HCT116 (cell line): ENCODE measurements at regions not wholly inside any gene's neighbourhood (a gene's known extent, or its start where the extent isn't known, plus 50 kb on each side); places are given as distances from the start of the nearest gene placed in this dataset.

Source experiments
- ATAC-seq: fragments of 200-7000 bp; cut with Tn5 transposase; 2 replicates; pipeline ENCODE4 v1.9.1; 2020; ENCODE audit warnings: mild to moderate bottlenecking, moderate library complexity
- BruUV-seq: library from RNA; stranded (reverse); fragments of 400-500 nt; replicated peaks from 2 replicates; lab custom pipeline; 2021; lab: Mats Ljungman, UMichigan
- CTCF ChIA-PET: fragments of 300-600 bp; sonication (Branson Sonifier 250); formaldehyde crosslinking; loops from one replicate; lab custom pipeline; 2021; ENCODE audit warnings: antibody characterized with exemption; lab: Charles Lee
- POLR2A ChIA-PET: fragments of 300-600, 350-600 bp; sonication (Branson Sonifier 250); formaldehyde crosslinking; loops from one replicate; lab custom pipeline; 2021; ENCODE audit warnings: antibody characterized with exemption; lab: Charles Lee
- RAD21 ChIA-PET, 2 experiments: fragments of 300-600 bp; sonication (Branson Sonifier 250); formaldehyde crosslinking; loops; one replicate each; lab custom pipeline; 2023; ENCODE audit warnings: low total read pairs in 2 of 2; ENCODE audit not compliant: uncharacterized antibody in 2 of 2, unreplicated experiment in 2 of 2, low non-redundant PET in 1 of 2; lab: Charles Lee
- DNase-seq: peaks from one replicate; pipeline ENCODE4 v3.0.0-alpha.2; 2010; ENCODE audit warnings: low read depth, low spot score
- H2AFZ ChIP-seq: fragments of 200-600 bp; shearing (Covaris generic), sonication (generic); 2 replicates; pipeline ENCODE4 v1.6.1; 2017; ENCODE audit warnings: low read depth, mixed run types, mixed read lengths, antibody characterized with exemption, low read length; ENCODE audit not compliant: poor library complexity, severe bottlenecking
- H3K27ac ChIP-seq: 2 replicates; pipeline ENCODE4 v1.5.1; 2012; ENCODE audit warnings: low read depth, low read length
- H3K27me3 ChIP-seq: fragments of 200-600 bp; sonication (generic); 2 replicates; pipeline ENCODE4 v1.6.1; 2016; ENCODE audit warnings: mixed run types, low read length, mixed read lengths; ENCODE audit not compliant: insufficient read depth
- H3K36me3 ChIP-seq, 2 experiments: fragments of 200-500 bp in 1 of 2; fragments of 200-600 bp in 1 of 2; sonication (Bioruptor generic) in 1 of 2; sonication (generic) in 1 of 2; 2 replicates each; pipeline versions ENCODE4 v1.5.1 to v1.6.1; 2014 to 2016; ENCODE audit warnings: low read length in 2 of 2, inconsistent platforms in 1 of 2, mixed read lengths in 1 of 2, mixed run types in 1 of 2; ENCODE audit not compliant: insufficient read depth in 2 of 2, control insufficient read depth in 1 of 2
- H3K4me1 ChIP-seq, 2 experiments: fragments of 200-600 bp in 1 of 2; sonication (generic) in 1 of 2; 2 replicates each; pipeline versions ENCODE4 v1.5.1 to v1.6.1; 2012 to 2017; ENCODE audit warnings: low read length in 2 of 2, inconsistent platforms in 1 of 2, mild to moderate bottlenecking in 1 of 2, mixed read lengths in 1 of 2, mixed run types in 1 of 2, moderate library complexity in 1 of 2; ENCODE audit not compliant: insufficient read depth in 2 of 2, control insufficient read depth in 1 of 2
- H3K4me2 ChIP-seq: fragments of 200-600 bp; sonication (generic); 2 replicates; pipeline ENCODE4 v1.6.1; 2017; ENCODE audit warnings: mixed run types, low read length, mixed read lengths
- H3K4me3 ChIP-seq, 2 experiments: fragments of 200-600 bp in 1 of 2; sonication (generic) in 1 of 2; replicated peaks in 1 of 2; 2 replicates each; pipeline ENCODE4 v1.5.1; 2011 to 2016; ENCODE audit warnings: low read length in 2 of 2, control low read depth in 1 of 2, low read depth in 1 of 2, mild to moderate bottlenecking in 1 of 2, mixed read lengths in 1 of 2, mixed run types in 1 of 2
- H3K79me2 ChIP-seq: fragments of 200-600 bp; sonication (generic); 2 replicates; pipeline ENCODE4 v1.6.1; 2017; ENCODE audit warnings: mild to moderate bottlenecking, mixed run types, low read length, moderate library complexity, mixed read lengths; ENCODE audit not compliant: insufficient read depth
- H3K9ac ChIP-seq: fragments of 200-600 bp; sonication (generic); 2 replicates; pipeline ENCODE4 v1.6.1; 2016; ENCODE audit warnings: low read length, mixed read lengths
- H3K9me2 ChIP-seq: fragments of 200-600 bp; sonication (generic), shearing (Covaris generic); 2 replicates; pipeline ENCODE4 v1.6.1; 2017; ENCODE audit warnings: mixed run types, mild to moderate bottlenecking, moderate library complexity; ENCODE audit not compliant: insufficient read depth
- H3K9me3 ChIP-seq, 2 experiments: fragments of 200-500 bp in 1 of 2; fragments of 200-600 bp in 1 of 2; sonication (Bioruptor generic) in 1 of 2; sonication (generic) in 1 of 2; 2 replicates each; pipeline ENCODE4 v1.6.1; 2014 to 2017; ENCODE audit warnings: low read length in 2 of 2, mixed read lengths in 2 of 2, inconsistent platforms in 1 of 2, low read depth in 1 of 2, mild to moderate bottlenecking in 1 of 2, mixed run types in 1 of 2, moderate library complexity in 1 of 2; ENCODE audit not compliant: control insufficient read depth in 1 of 2, insufficient read depth in 1 of 2
- H4K20me1 ChIP-seq: fragments of 200-600 bp; sonication (generic), shearing (Covaris generic); 2 replicates; pipeline ENCODE4 v1.6.1; 2017; ENCODE audit warnings: mixed run types, mild to moderate bottlenecking, moderate library complexity; ENCODE audit not compliant: insufficient read depth
- CBX3 ChIP-seq: IDR thresholded peaks from 2 replicates; pipeline ENCODE4 v1.6.1; 2012; ENCODE audit warnings: low read depth
- CEBPB ChIP-seq: IDR thresholded peaks from 2 replicates; pipeline ENCODE4 v1.6.1; 2012; ENCODE audit warnings: low read depth
- ELF1 ChIP-seq: IDR thresholded peaks from 2 replicates; pipeline ENCODE4 v1.6.1; 2012; ENCODE audit warnings: low read depth, borderline replicate concordance
- EZH2 ChIP-seq: fragments of 200-600 bp; sonication (generic); IDR thresholded peaks from 2 replicates; pipeline ENCODE4 v1.6.1; 2017; ENCODE audit warnings: antibody characterized with exemption, mixed run types
- FOSL1 ChIP-seq: IDR thresholded peaks from 2 replicates; pipeline ENCODE4 v1.6.1; 2012; ENCODE audit warnings: low read depth
- JUND ChIP-seq: IDR thresholded peaks from 2 replicates; pipeline ENCODE4 v1.6.1; 2012
- POLR2AphosphoS5 ChIP-seq: IDR thresholded peaks from 2 replicates; pipeline ENCODE4 v1.6.1; 2011; ENCODE audit warnings: mild to moderate bottlenecking, low read depth, low read length, moderate library complexity
- RAD21 ChIP-seq: IDR thresholded peaks from 2 replicates; pipeline ENCODE4 v1.6.1; 2012; ENCODE audit warnings: low read depth, mild to moderate bottlenecking
- SIN3A ChIP-seq: IDR thresholded peaks from 2 replicates; pipeline ENCODE4 v1.6.1; 2012; ENCODE audit warnings: low read depth
- SP1 ChIP-seq: IDR thresholded peaks from 2 replicates; pipeline ENCODE4 v1.6.1; 2012; ENCODE audit warnings: low read depth
- SRF ChIP-seq: IDR thresholded peaks from 2 replicates; pipeline ENCODE4 v1.6.1; 2012; ENCODE audit warnings: low read depth
- TCF7L2 ChIP-seq: IDR thresholded peaks from 2 replicates; pipeline ENCODE4 v1.7.0; 2011; ENCODE audit warnings: borderline replicate concordance, inconsistent platforms; ENCODE audit not compliant: insufficient read depth, insufficient read length; ENCODE audit errors: extremely low read depth
- YY1 ChIP-seq: IDR thresholded peaks from 2 replicates; pipeline ENCODE4 v1.6.1; 2011; ENCODE audit warnings: low read length, low read depth, moderate library complexity, mild to moderate bottlenecking; ENCODE audit not compliant: insufficient replicate concordance; ENCODE audit errors: extremely low read depth
- ZBTB33 ChIP-seq: IDR thresholded peaks from 2 replicates; pipeline ENCODE4 v1.6.1; 2011; ENCODE audit warnings: mild to moderate bottlenecking, low read length, moderate library complexity; ENCODE audit not compliant: insufficient replicate concordance; ENCODE audit errors: extremely low read depth
- ZFX ChIP-seq: fragments of 450-650 bp; IDR thresholded peaks from 2 replicates; pipeline ENCODE4 v1.6.1; 2017
- ZNF274 ChIP-seq: fragments of 200-500 bp; sonication (Bioruptor generic); IDR thresholded peaks from 2 replicates; pipeline ENCODE4 v1.6.1; 2014; ENCODE audit warnings: mild to moderate bottlenecking, low read depth, low read length, inconsistent platforms
- intact Hi-C: fragments of 100-400 bp; cut with micrococcal nuclease; formaldehyde crosslinking; loops from 2 replicates; pipeline ENCODE4 v1.10.0; 2022
- TF ChIP-seq, protein P1 (sequence below): IDR thresholded peaks from 2 replicates; pipeline ENCODE4 v1.6.1; 2012
- TF ChIP-seq, protein P2 (sequence below): IDR thresholded peaks from 2 replicates; pipeline ENCODE4 v1.6.1; 2012; ENCODE audit warnings: low read depth

DNA sequence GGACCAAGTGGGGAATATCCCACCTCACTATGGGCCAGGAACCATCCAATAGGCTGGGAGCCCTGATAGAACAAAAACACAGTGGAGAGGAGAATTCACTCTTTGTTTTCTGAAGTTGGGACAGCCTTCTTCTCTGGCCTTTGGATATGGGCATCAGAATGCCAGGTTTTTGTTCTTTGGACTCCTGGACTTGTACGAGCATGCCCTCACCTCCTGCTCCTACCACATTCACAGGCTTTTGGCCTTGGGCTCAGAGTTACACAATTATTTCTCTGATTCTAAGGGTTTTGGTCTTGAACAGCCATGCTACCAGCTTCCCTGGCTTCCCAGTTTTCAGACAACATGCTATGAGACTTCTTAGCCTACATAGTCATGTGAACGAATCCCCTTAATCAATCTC is 732.9 kb upstream of the VRK2 start:
- H3K9me2 ChIP-seq: no peaks in the 10 kb centered on the region
- ChIA-PET CTCF (no interaction called here), POLR2A (no interaction called here)

DNA sequence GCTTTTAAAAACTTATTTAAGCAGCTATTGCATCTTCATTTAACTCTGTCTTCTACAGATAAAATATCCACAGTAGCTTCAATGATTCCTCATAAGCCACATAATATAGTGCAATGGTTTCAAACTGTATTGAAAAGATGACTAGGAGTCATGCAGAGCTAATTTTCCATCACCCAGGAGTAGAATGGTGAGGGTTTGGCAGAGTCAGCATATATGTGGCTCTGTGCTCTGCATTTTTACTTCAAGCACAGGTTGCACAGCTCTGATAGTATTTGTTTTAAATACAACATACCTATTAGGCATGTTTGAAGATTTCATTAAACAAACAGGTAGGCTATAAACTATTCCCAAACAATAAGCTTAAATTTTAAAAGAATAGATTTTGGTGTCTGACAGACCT is 731.9 kb upstream of the VRK2 start:
- Histone ChIP-seq H3K27ac (no peak overlapping the region), H2AFZ (no peak overlapping the region), H3K4me2 (no peak overlapping the region), H3K4me3 (no peak overlapping the region), H3K27me3 (no peaks in the 10 kb centered on the region), H3K4me1 (no peaks in the 10 kb centered on the region), H3K9ac (no peak overlapping the region), H4K20me1 (no peaks in the 10 kb centered on the region), H3K79me2 (no peaks in the 10 kb centered on the region), H3K9me2 (no peaks in the 10 kb centered on the region), H3K9me3 (no peaks in the 10 kb centered on the region), H3K36me3 (no peaks in the 10 kb centered on the region)
- BruUV-seq: no TSS peak
- ChIA-PET RAD21 (no interaction called here), POLR2A (no interaction called here), CTCF (no interaction called here)
- ATAC-seq: no peak
- no peak for DNase-seq
- intact Hi-C loops: no loop called here
- TF ChIP-seq JUND (no peak), ZFX (no peak), SIN3A (no peak), SP1 (no peak), CBX3 (no peak), EZH2 (no peak), SRF (no peak), CEBPB (no peak), RAD21 (no peak), ZBTB33 (no peak), ZNF274 (no peak), POLR2AphosphoS5 (no peak), ELF1 (no peak)
- TF ChIP-seq, protein P1, sequence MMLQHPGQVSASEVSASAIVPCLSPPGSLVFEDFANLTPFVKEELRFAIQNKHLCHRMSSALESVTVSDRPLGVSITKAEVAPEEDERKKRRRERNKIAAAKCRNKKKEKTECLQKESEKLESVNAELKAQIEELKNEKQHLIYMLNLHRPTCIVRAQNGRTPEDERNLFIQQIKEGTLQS: no peak
- TF ChIP-seq, protein P2, sequence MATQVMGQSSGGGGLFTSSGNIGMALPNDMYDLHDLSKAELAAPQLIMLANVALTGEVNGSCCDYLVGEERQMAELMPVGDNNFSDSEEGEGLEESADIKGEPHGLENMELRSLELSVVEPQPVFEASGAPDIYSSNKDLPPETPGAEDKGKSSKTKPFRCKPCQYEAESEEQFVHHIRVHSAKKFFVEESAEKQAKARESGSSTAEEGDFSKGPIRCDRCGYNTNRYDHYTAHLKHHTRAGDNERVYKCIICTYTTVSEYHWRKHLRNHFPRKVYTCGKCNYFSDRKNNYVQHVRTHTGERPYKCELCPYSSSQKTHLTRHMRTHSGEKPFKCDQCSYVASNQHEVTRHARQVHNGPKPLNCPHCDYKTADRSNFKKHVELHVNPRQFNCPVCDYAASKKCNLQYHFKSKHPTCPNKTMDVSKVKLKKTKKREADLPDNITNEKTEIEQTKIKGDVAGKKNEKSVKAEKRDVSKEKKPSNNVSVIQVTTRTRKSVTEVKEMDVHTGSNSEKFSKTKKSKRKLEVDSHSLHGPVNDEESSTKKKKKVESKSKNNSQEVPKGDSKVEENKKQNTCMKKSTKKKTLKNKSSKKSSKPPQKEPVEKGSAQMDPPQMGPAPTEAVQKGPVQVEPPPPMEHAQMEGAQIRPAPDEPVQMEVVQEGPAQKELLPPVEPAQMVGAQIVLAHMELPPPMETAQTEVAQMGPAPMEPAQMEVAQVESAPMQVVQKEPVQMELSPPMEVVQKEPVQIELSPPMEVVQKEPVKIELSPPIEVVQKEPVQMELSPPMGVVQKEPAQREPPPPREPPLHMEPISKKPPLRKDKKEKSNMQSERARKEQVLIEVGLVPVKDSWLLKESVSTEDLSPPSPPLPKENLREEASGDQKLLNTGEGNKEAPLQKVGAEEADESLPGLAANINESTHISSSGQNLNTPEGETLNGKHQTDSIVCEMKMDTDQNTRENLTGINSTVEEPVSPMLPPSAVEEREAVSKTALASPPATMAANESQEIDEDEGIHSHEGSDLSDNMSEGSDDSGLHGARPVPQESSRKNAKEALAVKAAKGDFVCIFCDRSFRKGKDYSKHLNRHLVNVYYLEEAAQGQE: no peak

More for the DNA sequence above, 732.9 kb upstream of the VRK2 start:
- Histone ChIP-seq H2AFZ (no peak overlapping the region), H3K36me3 (no peaks in the 10 kb centered on the region), H3K4me3 (no peak overlapping the region), H3K4me1 (no peaks in the 10 kb centered on the region), H3K9ac (no peak overlapping the region), H4K20me1 (no peaks in the 10 kb centered on the region), H3K79me2 (no peaks in the 10 kb centered on the region), H3K27me3 (no peaks in the 10 kb centered on the region), H3K4me2 (no peak overlapping the region)
- BruUV-seq: no TSS peak
- intact Hi-C loops: no loop called here
- RAD21 ChIA-PET: no interaction called here
- DNase-seq: no peak
- TF ChIP-seq SP1 (no peak), CBX3 (no peak), TCF7L2 (no peak), FOSL1 (no peak), YY1 (no peak)
- TF ChIP-seq, protein P1: no peak
- TF ChIP-seq, all 23 proteins: peak for 0
- H3K9me3 ChIP-seq: no peaks in the 10 kb centered on the region
- H3K27ac ChIP-seq: no peak overlapping the region
- ATAC-seq: no peak
